GM19240 (cell line): ENCODE measurements at regions not wholly inside any gene's neighbourhood (a gene's known extent, or its start where the extent isn't known, plus 50 kb on each side); places are given as distances from the start of the nearest gene placed in this dataset.

Experiments used
- DNase-seq: peaks from one replicate; pipeline ENCODE4 v3.0.0; 2011; ENCODE audit warnings: low spot score; ENCODE audit not compliant: insufficient read length

DNA sequence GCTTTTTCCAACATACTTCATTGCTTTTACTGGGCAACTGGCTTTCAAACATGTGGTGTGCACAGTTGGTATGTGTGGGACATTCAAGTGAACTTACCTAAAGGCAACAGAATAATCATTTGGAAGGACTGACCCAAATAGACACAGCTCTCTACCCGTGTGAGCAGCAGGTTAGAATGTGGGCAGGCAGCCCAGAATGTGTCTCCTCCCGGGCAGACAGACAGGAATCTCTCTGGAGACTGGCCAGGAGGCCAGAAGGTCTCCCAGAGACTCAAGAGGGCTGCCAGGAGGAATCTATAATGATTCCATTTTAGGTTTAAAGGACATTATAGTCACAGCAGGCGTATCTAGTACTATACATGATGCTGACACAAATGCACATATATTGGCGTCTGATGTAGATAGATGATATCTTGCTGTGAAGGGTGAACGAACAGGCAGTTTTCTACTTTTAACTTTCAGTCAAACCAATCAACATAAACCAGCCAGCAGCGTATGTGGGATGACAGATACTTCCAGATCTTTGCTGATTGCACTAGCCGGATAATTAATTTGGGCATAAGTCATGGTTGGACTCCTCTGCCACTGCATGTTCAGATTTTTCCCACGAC, 297.4 kb upstream of the ZNF608 start:
- DNase-seq: no peak

GRCh38 chr5:125044491-125045282, 298.2 kb upstream of the ZNF608 start:
- DNase-seq: no peak

DNA sequence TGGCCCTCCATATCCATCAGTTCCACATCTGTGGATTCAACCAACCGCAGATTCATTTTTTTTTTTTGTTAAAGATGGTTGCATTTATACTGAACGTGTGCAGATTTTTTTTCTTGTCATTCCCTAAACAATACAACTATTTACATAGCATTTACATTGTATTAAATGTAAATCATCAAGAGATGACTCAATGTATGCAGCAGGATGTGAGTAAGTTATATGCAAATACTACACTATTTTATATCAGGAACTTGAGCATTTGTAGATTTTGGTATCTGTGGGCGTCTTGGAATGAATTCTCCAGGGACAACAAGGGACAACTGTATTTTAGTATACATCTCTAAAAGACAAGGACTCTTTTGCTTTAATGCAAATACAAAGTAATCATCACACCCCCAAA, 299.2 kb upstream of the ZNF608 start:
- DNase-seq: no peak

- no peak for DNase-seq
Observed at GRCh38 chr5:125046838-125047237, 300.4 kb upstream of the ZNF608 start.

- no peak for DNase-seq
Observed at GRCh38 chr5:125047871-125048270, 301.4 kb upstream of the ZNF608 start.

DNA sequence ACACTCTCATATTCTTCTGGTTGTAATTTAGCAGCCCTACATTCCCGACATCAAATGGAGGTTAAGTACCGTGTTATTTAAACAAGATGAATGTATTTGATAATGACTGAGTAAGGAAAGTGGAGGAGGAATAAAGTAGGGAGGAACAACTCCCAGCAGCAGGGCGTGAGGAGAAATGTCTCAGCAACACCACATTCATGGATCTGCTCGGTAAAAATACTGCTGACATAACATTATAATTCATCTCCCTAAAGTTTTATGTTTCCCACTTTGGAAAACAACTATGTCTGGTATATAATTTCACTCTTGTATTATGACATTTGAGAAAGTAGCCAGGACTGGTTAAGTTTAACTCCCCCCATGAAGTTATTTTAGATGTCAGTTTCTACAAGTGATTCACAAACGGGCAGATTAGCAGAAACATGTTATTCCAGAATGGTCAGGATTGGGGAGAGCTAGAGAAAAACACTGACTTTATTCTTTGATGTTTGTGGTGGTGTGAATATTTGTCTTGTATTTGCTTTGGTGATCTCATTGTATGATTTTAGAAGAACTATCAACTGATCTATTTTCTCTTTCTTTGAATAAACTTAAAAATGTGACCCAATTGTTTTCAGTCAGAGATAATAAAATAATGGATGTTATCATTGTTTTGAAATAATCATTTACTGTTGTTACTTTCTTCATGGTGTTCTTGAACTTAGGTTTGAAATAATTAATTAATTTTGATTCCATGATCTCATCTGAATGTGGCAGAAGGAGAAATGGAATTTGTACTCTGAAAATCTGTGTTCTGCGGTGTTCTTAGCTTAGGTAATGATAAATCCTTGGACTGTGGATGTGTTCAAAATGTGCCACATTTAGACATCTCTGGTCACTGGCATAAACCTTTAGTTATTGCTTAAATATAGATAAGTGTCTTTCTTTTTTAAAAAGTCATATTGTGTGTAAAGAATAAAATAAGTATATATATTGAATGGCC, 303.6 kb upstream of the ZNF608 start:
- no peak for DNase-seq

DNA sequence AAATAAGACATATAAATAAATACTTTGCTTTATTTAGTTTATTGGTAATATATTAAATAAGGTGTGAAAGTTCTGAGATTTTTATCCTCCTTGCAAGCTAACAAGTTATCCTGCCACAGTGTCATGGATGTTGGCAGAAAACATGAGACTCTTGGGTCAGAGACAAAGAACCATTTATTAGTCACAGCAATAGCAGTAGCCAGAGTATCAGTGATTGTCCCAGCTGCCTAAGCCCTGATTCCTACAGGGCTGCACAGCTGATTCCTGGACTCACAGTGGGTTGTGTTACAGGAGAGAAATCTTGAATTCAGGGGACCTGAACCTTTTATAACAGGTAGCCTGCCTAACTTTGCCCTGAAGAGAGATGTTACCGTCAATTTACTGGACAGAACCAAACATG, 304.5 kb upstream of the ZNF608 start:
- no peak for DNase-seq

GRCh38 chr5:125052584-125052983, 306.1 kb upstream of the ZNF608 start:
- DNase-seq: no peak

- DNase-seq: no peak
Observed at GRCh38 chr5:125053179-125053578, 306.7 kb upstream of the ZNF608 start.

DNA sequence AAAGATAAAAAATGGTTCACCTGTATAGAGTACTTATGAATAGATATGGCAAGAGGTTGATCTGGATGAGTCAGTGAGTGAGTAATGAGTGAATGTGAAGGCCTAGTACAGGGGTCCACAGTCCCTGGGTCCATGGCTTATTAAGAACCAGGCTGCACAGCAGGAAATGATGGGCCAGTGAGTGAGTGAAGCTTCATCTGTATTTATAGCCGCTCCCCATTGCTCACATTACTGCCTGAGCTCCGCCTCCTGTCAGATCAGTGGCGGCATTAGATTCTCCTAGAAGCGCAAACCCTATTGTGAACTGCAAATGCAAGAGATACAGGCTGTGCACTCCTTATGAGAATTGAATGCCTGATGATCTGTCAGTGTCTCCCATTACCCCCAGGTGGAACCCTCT, 307.7 kb upstream of the ZNF608 start:
- no peak for DNase-seq

DNA sequence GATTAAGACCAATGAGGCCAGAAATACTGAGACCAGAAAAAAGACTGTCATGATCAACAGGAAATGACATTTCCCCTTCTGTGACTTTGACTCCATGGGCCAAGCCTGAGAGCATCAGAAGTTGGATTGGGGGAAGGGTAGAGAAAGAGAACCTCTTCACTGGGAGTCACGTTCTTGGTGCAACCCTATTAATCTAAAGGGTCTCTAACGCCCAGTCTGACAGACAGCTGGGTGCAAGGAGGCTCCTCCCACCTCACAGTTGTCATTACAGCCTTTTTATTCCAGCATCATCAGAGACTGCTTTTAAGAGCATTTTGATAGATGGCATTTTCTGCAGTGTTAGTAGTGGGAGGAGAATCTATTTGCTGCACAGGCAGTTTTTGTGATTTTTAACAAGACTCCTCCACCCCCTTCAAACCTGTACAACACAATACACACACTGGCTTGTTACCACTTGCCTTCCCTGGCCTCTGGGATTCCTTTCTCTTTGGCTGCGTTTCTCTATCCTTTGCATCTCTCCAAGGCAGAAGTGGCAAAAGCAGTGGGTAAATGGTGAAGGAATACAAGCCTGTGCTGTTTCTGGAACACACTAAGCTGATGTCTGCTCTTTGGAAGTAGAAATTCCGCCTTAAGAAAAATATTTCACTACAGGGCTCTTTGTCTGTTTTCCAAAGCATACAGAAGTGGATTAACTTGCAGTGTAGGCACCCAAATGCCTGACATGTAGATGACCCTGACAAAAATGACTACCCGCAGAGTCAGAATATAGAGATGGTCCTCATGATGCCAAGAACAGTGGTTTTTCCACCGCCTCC, 310.4 kb upstream of the ZNF608 start:
- DNase-seq: no peak

GRCh38 chr5:125057912-125058826, 311.7 kb upstream of the ZNF608 start:
- DNase-seq: no peak

DNA sequence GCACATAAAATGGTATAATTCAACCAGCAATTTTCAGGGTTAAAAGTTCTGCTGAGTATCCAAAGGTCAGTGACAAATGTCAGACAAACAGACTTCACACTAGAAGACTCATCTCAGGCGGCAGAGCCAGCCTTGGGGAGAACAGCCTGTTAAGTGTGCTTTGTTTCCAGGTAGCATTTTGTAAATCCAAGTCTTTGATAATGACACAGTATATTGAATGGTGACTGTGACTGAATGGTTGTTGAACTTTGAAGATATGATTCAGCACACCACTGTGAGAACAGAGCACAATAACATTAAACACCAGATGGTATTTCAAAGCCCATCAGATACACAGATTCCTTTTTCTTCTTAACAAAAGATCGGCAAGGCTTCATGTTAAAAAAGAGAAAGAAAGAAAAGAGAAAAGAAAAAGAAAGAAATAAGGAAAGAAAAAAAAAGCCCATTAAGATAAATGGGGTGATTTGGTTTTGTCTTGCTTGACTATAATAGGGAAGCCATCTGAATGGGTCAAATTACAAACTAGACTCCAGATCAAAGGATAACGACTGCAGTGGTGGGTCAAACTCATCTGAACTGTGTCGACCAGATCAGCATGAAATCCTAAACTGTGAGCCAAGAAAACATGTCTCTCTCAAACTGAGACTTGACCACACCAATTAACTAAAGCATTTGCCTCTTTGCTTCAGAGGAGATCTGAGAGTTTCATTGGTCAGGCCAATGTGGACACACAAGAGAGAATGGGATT, 313.0 kb upstream of the ZNF608 start:
- no peak for DNase-seq

GRCh38 chr5:125061726-125062125, 315.3 kb upstream of the ZNF608 start:
- no peak for DNase-seq

GRCh38 chr5:125064621-125065438, 318.4 kb upstream of the ZNF608 start:
- DNase-seq: no peak

- DNase-seq: no peak
Observed at GRCh38 chr5:125065741-125066140, 319.3 kb upstream of the ZNF608 start.

- DNase-seq: no peak
Observed at GRCh38 chr5:125070961-125071360, 324.5 kb upstream of the ZNF608 start.

DNA sequence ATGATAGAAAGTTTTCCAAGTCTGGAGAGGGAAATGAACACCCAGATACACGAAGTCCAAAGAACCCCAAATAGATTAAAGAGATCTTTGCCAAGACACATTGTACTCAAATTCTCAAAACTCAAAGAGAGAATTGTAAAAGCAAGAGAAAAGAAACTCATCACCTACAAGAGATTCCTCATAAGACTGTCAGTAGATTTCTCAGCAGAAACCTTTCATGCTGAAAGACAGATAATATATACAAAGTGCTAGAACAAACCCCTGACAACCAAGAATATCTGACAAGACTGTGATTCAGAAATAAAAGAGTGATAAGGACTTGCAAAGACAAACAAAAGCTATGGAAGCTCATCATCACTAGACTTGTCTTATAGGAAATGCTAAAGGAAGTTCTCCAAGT, 326.7 kb upstream of the ZNF608 start:
- DNase-seq: no peak
